Right lobe of liver (tissue), 4 donors: ENCODE measurements at regions not wholly inside any gene's neighbourhood (a gene's known extent, or its start where the extent isn't known, plus 50 kb on each side); places are given as distances from the start of the nearest gene placed in this dataset.
"Not testable (repeated sequence)": the region's sequence is repeated elsewhere in the genome, so short reads cannot be mapped to it uniquely, and the experiment has no call there.

Experiments used
- CTCF ChIP-seq, 4 donors: fragments of 200-600 bp in 3 of 4; fragments of 450-650 bp in 1 of 4; IDR thresholded peaks; one replicate each; pipeline versions ENCODE4 v1.5.1 to v1.8.0; 2016 to 2022; ENCODE audit warnings: antibody characterized with exemption in 4 of 4, mild to moderate bottlenecking in 2 of 4
- POLR2A ChIP-seq: fragments of 450-650 bp; IDR thresholded peaks from one replicate; pipeline ENCODE4 v1.6.1; 2017; ENCODE audit warnings: antibody characterized with exemption, mild to moderate bottlenecking
- donor health status: DM: no; HTN: no; CAD: no.
- donor health status: DM: no; HTN: no; CAD: no.
- donor health status: DM: no; HTN: yes; CAD: no.

- not testable (repeated sequence) for TF ChIP-seq POLR2A; CTCF (IDR thresholded peaks at IDR 0.05)
These were observed 712.5 kb upstream of the ADGRB3 start for GRCh38 chr6:67922588-67922987.
